DMS153 (cell line): ENCODE measurements at regions not wholly inside any gene's neighbourhood (a gene's known extent, or its start where the extent isn't known, plus 50 kb on each side); places are given as distances from the start of the nearest gene placed in this dataset.
"Not testable (repeated sequence)": the region's sequence is repeated elsewhere in the genome, so short reads cannot be mapped to it uniquely, and the experiment has no call there.

Experiments
- DNase-seq: peaks from one replicate; lab custom pipeline; 2025; lab: John Stamatoyannopoulos, UW

DNA sequence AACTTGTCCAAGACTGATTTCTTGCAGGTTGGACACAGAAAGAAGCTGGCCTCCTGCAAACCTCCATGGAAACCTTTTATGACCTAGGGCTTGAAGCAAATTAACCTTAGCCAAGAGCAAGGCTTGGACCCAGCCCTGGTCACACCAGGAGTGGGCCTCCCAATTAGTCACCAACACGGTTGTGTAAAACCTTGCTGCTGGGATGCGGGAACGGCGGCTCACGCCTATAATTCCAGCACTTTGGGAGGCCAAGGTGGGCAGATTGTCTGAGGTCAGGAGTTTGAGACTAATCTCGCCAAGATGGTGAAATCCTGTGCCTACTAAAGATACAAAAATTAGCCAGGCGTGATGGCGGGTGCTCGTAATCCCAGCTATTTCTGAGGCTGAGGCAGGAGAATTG is 419.9 kb downstream of the AASDHPPT start:
- DNase-seq = no peak

DNA sequence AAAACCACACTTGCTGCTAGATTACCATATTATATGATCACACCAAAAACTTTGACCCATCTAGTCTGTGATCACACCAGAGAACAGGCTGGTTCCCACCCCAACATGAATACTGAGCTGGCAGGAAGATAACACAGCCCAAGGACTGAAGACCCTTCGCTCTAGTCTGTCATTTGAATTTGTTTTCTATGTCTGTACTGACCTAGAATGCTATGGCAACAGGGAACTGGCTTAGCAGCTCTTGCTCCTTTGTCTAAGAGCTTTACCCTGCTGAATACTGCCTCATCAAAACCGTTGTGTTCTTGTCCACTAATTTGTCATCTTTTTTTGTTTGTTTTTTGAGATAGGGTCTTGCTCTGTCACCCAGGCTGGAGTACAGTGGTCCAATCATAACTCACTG is 420.4 kb downstream of the AASDHPPT start:
- DNase-seq = no peak

DNA sequence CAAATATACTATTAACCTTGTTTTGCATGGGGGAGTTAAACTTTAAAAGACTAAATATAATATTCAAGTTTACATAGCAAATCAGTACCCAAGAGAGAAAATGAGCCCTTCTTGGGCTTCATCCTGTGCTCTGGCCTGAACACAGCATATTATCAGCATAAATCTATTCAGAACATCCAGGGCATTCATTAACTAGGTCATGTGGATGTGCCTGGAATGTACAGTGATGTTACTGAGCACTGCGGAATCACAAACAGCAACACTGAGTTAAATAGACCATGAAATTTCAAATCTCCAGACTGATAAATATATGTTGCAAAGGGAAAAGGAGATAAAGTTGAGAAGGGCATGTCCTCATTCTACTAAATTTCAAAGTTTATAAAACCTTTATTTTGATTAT is 426.4 kb downstream of the AASDHPPT start:
- no peak for DNase-seq

DNA sequence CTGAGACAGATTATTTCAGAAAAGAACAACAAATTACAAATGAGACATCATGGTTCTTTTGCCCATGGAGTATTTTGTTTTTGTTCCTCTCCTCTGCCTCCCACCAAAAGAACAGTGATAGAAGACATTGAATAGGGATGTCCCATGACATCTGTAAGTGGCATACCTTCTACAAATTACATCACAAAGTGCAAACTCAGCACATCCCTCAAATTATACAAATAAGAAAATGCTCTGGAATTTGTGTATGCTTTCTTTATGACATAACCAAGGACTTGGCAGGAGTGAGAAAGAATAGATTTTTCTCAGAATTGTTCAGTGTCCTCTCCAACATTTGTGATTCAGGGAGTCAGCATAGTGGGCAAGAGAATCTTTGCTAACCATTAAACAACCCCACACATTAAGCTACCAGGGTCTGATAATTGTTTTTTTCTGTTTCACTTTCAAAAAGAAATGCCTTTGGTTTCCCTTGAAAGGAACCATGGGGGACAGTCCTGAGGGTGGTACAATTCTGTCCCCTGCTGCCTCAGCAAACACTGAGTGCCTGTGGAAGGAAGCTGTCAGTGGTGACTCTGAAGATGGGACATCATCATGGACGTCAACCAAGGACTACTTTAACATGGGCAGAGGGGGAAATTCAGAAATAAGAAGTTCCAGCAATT is 430.3 kb downstream of the AASDHPPT start:
- DNase-seq = no peak

DNA sequence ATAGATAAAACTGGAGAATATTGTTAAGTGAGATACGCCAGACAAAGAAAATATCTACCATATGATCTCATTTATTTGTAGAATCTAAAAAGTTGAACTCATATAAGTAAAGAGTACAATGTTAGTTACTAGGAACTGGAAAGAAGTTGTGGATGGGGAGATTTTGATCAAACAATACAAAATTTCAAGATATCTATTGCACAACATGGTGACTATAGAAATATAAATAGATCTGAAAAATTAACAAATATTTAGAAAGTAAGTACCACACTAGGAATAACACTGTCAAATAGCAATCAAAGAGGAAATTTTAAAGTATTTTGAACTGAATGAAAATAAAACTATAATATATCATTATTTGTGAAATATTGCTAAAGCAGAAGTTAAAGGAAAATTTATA is 437.2 kb downstream of the AASDHPPT start:
- DNase-seq = no peak

DNA sequence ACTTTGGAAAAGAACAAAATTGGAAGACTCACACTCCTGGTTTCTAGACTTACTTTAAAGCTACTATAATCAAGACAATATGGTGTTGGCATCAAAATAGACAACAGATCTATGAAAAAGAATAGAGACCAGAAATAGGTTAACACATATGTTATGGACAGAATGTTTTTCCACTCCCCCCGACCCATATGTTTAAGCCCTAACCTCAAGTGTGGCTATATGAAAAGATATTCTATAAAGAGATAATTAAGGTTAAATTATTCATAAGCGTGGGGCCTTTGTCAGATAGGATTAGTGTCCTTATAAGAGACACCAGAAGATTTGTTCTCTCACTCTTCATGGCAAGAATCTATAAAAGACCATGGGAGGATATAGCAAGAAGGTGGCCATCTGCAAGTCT is 440.0 kb downstream of the AASDHPPT start:
- DNase-seq = no peak

DNA sequence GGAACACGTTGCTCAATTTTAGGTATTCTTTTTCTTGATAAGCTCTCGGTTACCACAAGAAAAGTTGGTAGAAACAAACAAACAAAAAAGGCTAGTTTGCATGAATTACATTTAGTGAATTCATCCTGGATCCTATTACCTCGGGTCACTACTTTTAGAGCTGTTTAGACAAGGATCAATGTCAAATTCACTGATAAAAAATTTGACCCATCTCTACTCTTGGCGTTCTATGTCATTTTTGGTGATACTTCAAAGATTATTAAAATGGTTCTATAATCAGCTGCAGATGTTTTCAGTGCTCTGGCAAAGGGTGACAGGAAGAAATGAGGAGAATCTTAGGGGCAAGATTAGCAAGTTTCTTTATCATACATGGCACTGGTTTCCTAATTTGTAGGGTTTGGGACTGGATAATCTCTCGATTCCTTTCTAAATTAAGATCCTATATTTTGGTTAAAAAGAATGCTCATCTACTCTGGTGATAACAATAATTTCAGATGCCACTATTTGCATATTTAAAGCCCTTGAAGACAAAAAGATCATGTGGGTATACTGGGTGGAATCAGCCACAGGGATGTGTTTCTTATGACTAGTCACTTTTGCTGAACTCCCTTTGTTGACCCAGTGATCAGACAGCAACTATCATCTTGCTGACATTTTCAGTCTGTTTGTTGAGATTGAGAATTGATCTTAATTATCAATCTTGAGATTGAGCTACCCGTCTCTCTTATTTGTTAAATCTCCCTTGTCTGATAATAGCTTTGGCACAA is 442.9 kb downstream of the AASDHPPT start:
- DNase-seq = no peak

DNA sequence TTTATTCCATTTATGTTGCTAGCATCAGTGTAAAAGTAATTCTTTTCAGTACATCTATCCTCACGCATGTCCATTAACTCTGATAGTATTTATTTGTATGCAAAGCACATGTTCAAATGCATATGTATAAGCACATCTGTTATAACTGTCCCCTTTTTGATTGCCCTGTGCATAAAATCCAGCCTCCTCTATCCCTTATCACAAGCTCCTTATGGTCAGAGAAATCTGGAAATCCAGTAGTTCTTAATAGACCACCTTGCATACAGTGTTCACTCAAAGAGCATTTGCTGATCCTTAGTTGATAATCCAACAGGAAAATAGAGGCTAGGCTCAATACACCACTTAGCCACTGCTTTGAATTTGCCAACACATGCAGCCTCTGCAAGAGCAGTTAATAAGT is 443.5 kb downstream of the AASDHPPT start:
- DNase-seq = no peak

DNA sequence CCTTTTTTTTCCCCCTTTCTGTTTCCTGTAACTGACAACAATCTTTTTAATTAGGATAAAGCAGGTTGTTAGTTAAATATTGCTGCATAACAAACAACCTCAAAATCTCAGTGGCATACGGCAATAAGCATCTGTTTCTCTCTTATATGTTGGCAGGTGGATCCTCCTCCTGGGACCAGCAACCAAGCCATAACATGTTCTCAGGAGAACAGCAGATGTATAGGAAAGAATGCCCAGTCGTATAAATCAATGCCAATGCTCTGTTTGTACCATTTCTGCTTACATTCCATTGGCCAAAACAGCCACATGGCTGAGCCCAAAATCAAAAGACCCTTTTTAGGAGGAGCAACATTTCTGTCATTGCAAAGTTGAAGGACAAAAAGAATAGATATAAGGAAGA is 445.7 kb downstream of the AASDHPPT start:
- DNase-seq = no peak

DNA sequence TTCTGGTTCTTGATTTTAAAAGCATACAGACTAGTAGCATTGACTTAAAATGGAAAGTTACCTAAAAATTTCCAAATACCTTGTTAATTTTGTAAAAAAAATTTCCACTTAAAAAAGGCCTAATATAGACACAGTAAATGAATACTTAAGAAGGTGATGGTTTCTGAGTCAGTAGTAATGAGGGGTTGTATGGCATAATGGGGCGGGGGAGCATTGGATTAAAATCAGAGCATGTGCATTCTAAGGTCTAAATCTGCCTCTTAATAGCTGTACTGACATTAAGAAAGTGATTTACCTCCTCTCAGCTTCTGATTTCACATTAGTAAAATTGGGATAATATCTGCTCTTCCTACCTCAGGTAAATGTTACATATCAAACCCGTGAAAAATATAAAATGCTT is 446.5 kb downstream of the AASDHPPT start:
- DNase-seq = no peak

DNA sequence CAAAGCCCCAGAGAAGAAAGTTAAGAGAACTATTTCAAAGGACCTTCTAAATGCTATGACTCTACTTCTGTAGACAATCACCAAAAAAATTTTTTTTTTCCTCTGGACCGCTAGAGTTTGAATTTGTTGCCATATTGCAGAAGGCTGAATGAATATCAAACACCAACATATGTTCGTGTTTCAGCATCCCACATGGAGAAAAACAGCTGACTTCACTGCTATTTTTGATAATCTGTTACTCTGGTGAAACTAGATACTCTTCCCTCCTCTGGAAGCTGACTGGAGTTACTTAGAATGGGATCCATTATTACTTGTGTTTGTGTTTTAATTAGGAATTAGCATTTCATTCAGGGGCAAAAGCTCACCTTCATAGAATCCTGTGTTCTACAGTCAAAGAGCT is 447.0 kb downstream of the AASDHPPT start:
- DNase-seq = no peak

DNA sequence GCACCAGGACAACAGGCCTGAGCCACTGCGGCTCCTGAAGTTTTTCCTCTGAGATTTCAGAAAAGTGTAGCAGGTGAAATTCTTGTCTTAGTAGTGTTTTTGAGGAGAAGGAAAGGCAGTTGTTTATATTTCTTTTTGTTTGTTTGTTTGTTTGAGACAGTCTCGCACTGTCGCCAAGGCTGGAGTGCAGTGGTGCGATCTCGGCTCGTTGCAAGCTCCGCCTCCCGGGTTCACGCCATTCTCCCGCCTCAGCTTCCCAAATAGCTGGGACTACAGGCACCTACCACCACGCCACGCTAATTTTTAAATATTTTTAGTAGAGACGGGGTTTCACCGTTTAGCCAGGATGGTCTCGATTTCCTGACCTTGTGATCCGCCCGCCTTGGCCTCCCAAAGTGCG is 454.2 kb downstream of the AASDHPPT start:
- DNase-seq = not testable (repeated sequence)

DNA sequence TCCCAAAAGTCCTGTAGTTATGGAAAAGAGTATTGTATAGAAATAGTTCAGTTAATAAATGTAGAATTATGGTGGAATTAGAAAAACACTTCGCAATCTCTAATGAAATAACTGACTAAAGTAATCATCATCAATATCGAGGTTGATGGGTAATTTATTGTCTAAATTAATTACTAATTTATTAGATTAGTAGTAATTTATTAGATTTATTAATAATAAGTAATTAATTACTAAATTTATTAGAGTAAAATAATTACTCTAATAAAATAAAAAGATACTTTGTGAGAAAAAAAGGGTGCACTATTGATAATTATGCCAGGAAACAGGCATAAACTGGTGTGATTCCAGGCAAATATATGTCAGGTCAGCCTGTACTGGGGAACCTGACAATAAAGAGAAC is 455.6 kb downstream of the AASDHPPT start:
- no peak for DNase-seq

DNA sequence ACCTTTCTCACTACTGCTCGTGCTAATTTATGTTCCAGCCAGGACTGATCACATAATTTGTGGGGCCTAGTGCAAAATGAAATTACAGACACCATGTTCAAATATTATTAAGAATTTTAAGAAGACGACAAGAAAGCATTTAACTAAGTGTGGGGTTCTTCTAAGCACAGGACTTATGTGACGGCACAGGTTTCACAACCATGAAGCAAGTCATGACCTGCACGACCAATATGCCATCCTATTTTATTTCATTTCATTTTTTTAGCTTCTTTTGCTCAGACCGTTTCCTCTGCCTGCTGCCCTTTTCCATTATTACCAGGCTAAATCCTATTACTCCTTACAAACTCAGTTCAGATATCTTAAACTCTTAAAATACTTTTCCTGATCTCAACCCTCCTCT is 462.5 kb downstream of the AASDHPPT start:
- DNase-seq = no peak

DNA sequence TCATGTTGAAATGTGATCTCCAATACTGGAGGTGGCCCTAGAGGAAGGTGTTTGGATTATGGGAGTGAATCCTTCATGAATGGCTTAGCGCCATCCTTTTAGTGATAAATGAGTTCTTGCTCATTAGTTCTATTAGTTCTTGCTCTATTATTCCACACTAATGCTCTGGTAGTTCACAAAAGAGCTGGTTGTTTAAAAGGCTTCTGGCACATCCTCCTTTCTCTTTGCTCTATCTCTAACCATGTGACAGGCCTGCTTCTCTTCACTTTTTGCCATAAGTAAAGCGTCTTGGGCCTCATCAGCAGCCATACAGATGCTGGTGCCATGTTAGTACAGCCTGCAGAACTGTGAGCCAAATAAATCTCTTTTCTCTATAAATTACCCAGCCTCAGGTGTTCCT is 469.9 kb downstream of the GUCY1A2 start:
- no peak for DNase-seq

DNA sequence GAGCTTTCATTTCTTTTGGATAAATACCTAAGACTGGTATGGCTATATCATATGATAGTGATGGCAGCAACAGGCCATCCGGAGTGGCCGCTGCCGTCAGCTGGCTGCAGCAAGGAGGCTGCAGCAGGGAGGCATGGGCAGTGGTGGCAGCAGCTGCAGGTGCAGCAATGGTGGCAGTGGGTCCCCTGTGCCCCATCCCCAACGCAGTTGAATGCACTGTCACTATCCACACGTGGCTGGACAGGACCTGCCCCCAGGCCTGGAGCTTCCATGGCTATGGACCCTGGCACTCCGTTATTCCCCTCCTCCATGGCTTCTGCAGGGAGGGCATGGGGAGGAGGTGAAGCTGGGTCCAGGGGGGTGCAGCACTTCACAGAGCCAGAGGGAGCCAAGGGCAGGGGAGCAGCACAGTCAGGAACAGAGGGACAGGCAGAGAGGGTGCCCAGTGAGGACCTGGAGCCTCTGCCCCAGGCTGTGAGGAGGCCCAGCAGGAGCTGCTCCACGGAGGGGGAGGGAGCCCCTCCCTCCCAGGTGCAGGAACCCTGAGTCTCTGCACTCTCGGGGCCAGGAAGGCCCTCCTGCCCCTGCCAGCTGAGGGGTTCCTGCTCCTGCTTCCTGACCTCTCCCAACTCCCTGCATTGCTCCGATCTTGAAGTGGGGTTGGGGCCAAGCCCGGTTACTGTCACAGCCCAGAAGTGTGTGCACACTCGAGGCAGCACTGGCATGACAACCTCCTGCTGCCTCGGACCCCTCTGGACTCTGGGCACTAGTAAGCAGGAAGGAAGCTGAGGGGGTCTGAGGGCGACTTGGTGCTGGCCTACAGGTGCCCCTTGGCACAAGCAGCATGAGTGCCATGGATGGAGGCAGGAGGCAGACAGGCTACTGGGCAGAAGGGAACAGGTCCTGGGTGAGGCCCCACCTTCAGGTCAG is 466.3 kb downstream of the GUCY1A2 start:
- no peak for DNase-seq

DNA sequence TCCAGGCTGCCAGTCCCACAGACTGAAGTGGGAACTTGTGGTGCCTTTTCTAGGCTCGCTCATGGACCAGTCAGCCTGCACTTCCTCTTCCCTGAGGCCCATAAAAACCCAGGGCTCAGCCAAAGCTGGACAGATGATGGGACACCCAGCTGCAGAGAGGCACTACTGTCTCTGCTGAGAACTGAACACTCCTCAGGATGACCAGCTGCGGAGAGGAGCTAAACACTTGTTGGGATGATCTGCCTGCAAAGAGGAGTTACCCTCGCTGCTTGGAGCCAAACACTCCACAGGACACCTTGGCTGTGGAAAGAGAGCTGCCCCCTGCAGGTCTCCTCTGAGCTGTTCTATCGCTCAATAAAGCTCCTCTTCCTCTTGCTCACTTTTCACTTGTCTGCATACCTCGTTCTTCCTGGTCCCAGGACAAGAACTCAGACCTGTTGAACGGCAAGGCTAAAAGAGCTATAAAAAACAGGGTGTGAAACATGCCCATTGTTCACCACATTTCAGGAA is 465.5 kb downstream of the GUCY1A2 start:
- DNase-seq = no peak

DNA sequence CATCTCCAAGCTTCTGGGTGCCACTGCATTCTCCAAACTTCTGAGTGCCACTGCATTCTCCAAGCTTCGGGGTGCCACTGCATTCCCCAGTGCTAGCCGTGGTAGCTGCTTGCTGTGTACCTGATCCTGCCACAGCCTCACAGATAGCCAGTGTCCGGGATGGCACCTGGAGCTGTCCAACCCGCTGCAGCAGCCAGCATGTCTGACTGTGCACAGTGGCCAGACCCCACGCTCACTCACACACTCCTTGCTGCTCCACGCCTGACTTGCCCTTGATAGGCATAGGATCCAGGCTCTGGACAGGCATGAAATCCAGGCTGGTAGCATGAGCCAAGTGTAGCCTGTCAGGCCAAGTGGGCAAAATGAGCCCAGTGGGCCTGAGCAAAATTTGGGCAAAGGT is 465.0 kb downstream of the GUCY1A2 start:
- DNase-seq = no peak

DNA sequence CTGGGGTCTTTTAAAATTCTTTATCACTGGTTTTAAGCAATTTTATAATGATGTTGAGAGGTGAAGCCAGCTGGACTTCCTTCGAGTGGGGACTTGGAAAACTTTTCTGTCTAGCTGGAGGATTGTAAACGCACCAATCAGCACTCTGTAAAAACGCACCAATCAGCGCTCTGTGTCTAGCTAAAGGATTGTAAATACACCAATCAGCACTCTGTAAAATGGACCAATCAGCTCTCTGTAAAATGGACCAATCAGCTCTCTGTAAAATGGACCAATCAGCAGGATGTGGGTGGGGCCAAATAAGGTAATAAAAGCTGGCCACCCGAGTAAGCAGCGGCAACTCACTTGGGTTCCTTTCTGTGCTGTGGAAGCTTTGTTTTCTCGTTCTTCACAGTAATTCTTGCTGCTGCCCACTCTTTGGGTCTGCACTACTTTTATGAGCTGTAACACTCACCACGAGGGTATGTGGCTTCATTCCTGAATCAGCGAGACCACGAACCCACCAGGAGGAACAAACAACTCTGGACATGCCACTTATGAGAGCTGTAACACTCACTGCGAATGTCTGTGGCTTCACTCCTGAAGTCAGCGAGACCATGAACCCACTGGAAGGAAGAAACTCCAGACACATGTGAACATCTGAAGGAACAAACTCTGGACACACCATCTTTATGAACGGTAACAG is 462.6 kb downstream of the GUCY1A2 start:
- not testable (repeated sequence) for DNase-seq

DNA sequence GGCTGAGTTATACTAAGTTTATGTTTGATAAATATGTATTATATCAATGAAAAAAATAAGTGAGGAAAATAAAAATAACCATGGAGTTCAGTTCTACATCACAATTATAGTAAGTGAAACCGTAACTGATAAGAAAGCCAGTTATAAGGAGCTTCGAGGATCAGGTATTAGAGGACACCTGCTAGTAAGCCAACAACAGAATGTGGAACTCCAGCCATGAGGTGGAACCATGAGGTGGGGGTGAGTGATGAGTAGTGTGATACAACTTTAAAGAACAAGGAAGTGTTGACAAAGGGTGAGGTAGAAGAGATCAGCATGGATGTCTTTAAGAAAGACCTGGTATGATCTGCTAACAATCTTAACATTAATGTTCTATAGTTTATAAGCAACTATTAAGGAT is 452.9 kb downstream of the GUCY1A2 start:
- DNase-seq = no peak

DNA sequence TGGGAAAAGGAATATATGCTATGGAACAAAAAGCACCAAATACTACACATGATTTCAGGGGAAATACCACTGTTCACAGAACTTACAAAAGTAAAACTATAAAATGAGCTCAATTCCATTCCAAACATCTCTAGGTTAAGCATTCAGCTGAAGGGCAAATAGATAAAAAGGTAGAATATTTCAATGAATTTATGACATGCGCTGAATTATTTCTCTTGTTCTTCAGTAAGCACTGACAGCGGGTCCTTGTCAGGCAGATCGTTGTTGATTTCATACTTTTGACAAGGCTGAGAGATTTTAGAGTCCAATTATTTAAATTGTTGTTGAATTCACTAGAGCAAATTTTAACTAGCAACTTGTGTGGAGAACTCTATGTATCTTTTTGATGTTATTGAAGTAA is 449.6 kb downstream of the GUCY1A2 start:
- no peak for DNase-seq

DNA sequence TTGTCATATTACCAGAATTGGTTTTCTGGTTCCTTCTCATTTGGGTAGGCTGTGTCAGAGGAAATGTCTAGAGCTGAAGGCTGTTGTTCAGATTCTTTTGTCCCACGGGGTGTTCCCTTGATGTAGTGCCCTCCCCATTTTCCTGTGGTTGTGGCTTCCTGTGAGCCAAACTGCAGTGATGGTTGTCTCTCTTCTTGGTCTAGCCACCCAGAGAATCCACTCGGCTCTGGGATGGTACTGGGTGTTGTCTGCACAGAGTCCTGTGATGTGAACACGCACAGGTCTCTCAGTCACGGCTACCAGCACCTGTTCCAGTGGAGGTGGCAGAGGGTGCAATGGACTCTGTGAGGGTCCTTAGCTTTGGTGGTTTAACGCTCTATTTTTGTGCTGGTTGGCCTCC is 440.9 kb downstream of the GUCY1A2 start:
- not testable (repeated sequence) for DNase-seq
